HG02884 (cell line): ENCODE measurements at regions not wholly inside any gene's neighbourhood (a gene's known extent, or its start where the extent isn't known, plus 50 kb on each side); places are given as distances from the start of the nearest gene placed in this dataset.

Experiments
- ATAC-seq: cut with Tn5 transposase; IDR thresholded peaks from one replicate; pipeline ENCODE4 v1.9.1; 2021; ENCODE audit warnings: mild to moderate bottlenecking, moderate library complexity; ENCODE audit not compliant: unreplicated experiment

GRCh38 chr10:75347186-75347585, 54.4 kb downstream of the ZNF503 start:
- no peak for ATAC-seq

DNA sequence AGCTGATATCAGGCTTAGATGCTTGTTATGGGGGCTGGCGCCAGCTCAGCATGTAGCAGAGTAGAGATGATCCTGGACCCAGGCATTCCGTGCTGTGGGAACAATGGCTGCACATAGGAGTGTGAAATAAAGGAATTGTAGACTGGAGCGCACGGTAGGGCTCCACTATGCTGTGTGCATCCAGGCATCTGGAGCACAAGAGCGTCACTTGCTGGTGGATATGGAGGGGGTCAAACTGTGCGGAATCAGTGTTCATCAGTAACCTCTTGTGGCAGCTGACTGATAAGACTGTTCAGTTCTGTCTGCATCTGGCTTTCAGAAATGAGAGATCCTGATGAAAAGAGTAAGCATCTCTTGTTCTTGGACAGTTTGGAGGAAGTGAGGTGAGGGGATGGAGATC, 55.8 kb downstream of the ZNF503 start:
- ATAC-seq, result no peak

DNA sequence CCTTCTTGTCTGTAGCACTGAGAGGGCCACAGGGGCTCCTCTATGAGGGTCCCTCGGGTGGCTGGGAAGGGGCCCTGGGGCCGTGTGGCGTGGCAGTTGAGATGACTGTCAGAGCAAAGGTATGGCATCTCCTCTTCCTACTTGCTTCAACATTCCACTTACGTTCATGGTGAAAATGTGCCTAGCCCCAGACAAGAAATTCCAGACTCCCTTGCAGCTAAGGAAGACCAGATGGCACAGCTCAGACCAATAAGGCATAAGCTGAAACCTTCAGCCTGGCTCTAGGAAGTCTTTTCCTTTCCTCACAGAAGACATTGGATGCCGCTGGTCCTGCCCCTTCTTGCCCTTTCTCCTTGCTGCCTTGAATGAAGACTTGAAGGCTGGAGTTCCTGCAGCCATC, 57.4 kb downstream of the ZNF503 start:
- no peak for ATAC-seq

- ATAC-seq, result no peak
Observed at GRCh38 chr10:75342397-75342796, 59.2 kb downstream of the ZNF503 start.

DNA sequence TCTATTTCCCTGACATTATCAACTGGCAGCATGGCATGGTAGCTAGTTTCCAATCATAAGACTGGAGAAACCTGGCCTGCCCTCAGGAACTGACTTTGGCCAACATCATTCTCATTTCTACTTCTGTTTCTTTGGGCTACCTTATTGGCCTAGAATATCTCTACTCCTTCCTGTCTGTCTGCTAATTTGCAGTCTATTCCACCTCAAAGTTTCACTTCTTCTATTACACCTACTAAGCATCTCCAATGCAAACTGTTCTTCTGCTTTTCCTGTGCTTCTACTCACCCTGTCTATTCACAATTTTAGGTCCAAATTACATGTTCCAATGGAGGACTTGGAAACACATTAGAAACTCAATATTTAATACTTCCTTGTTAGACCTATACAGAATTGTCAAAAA, 65.6 kb downstream of the ZNF503 start:
- peak; percentile 97 for ATAC-seq

GRCh38 chr10:75335191-75335590, 66.4 kb downstream of the ZNF503 start:
- no peak for ATAC-seq

DNA sequence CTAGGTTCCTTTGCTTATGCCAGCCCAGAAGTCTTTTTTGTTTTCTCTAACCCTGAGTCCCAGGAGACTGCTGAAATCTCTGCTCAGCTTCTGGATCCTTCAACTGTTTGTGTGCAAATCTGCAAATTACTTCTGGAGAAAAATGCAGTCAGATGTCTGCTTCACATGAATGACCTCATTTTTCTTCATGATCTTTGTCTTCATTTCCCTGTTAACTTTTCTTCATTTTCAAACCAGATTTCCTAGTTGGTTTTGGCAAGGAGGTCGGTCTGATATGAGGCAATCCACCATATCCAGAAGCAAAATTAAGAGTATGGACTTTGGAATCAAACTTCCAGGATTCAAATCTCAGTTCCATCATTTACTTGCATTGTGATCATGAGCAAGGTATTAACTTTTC, 66.8 kb downstream of the ZNF503 start:
- no peak for ATAC-seq

GRCh38 chr10:75332081-75332480, 69.5 kb downstream of the ZNF503 start:
- ATAC-seq, result no peak

- no peak for ATAC-seq
Observed at GRCh38 chr10:75331081-75331480, 70.5 kb downstream of the ZNF503 start.

GRCh38 chr10:75329190-75329745, 72.3 kb downstream of the ZNF503 start:
- no peak for ATAC-seq

- no peak for ATAC-seq
Observed at GRCh38 chr10:75326306-75326705, 75.3 kb downstream of the ZNF503 start.

GRCh38 chr10:75319274-75319673, 82.3 kb downstream of the ZNF503 start:
- no peak for ATAC-seq

DNA sequence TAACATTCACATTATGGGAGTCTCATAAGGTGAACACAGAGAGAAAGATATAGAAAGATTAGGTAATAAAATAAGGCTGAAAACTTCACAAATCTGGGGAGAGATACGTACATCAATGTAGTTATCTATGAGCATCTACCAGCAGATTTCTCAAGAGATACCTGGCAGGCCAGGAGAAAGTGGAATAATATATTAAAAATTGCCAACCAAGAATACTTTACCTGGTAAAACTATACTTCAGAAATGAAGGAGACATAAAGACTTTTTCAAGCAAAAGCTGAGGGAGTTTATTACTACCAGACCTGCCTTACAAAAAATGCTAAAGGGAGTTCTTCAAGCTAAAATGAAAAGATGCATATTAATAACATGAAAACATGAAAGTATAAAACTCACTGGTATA, 78.8 kb upstream of the COMTD1 start:
- no peak for ATAC-seq

- ATAC-seq, result no peak
Observed at GRCh38 chr10:75312440-75312839, 76.7 kb upstream of the COMTD1 start.

DNA sequence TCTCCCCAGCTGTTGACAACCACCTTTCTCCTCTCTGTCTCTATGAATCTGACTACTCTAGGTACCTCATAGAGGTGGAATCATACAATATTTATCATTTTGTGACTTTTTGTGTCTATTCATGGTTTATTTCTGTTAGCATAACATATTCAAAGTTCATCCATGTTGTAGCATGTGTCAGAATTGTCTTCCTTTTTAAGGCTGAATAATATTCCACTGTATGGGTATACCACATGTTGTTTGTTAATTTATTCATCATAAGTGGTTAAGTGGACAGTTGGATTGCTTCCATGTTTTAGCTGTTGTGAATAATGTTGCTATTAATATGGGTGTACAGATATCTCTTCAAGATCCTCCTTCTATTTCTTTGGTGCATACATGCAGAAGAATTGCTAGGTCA, 69.9 kb upstream of the COMTD1 start:
- ATAC-seq, result no peak

GRCh38 chr10:75304741-75305390, 69.1 kb upstream of the COMTD1 start:
- no peak for ATAC-seq

- ATAC-seq, result no peak
Observed at GRCh38 chr10:75304313-75304712, 68.6 kb upstream of the COMTD1 start.

DNA sequence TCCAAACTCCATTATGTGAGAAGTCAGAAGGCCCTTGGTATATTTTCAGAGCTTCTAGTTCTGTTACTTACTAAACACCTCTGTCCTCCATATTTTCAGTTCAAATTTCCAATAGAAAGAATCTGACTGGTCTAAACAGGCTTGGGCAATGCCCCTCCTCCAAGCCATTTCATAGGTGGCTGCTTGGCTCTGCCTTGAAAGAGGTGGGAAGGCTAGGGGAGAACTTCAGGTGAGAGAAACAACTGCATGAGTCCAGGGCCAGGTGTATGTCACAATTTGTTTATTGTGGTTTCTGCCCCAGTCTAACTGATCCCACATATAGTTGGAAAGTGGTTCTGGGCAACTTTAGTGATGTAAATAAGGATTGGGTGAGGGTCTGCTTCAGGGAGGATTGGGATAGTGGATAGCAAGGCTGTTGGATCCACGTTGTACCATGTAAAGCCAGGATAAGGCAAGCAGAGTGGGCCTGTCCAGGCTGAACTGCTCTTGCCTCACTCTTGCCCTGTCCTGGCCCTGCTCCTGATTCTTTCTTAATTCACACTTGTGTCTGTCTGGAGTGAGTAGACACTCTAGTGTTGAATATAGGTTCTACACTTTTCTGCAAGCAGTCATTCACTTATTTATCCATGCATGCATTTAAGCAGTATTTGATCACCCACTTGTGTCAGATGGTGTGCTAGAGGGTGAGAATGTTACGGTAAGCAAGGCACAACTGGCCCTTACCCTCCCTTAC, 67.5 kb upstream of the COMTD1 start:
- no peak for ATAC-seq

- no peak for ATAC-seq
Observed at GRCh38 chr10:75302029-75302428, 66.3 kb upstream of the COMTD1 start.

DNA sequence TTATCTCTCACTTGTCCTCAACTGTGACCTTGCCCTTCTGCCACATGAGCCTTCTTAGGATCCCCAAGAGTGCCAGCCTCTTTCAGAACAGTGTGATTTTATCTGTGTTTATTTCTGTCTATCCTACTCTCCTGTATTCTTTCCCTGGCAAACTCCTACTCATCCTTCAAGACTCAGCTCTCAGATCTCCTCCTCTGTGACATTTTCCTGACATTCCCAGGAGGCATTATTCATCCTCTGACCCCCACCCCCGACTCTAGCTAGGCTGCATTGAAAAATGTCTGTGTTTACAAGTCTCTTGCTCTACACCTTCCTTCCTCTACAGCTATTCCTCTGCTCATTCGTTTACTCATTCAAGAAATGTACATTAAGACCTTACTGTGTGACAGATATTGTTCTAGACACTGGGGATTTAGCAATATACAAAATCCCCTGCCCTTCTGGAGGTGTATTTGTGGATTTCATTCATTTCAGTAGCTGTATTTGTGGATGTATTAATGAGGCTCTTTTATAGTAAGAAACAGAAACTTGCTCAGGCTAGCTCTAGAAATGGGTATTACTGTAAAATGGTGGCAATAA, 61.4 kb upstream of the COMTD1 start:
- ATAC-seq, result no peak

DNA sequence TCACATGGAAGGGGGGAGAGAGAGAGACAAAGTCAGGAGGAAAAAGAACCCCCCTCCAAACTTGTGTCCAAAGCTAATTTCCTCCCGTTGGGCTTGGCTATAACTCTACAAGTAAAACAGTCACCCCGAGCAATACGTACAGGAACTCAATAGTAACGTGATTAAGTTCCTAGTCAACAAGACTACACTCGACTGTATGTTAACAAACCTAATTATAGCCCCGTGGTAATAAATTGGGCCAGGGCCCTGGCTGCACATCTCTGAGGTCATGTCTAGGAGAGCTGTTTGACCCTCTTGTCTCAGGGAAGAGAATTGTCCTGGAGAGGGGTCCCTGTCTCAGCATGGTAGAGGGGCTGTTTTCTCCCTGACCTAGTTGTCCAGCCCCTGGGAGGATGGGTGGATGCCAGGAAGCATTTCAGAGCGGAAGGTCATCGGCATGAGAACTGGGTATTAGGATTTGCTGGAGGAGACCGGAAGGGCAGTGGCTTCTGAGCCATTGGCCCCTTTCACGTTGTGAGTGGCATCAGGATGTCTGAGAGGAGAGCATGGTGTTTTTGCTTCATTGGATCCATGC, 60.2 kb upstream of the COMTD1 start:
- no peak for ATAC-seq
